ENCODE measurements at regions not wholly inside any gene's neighbourhood (a gene's known extent, or its start where the extent isn't known, plus 50 kb on each side); places are given as distances from the start of the nearest gene placed in this dataset.
"Not testable (repeated sequence)": the region's sequence is repeated elsewhere in the genome, so short reads cannot be mapped to it uniquely, and the experiment has no call there.

DNA sequence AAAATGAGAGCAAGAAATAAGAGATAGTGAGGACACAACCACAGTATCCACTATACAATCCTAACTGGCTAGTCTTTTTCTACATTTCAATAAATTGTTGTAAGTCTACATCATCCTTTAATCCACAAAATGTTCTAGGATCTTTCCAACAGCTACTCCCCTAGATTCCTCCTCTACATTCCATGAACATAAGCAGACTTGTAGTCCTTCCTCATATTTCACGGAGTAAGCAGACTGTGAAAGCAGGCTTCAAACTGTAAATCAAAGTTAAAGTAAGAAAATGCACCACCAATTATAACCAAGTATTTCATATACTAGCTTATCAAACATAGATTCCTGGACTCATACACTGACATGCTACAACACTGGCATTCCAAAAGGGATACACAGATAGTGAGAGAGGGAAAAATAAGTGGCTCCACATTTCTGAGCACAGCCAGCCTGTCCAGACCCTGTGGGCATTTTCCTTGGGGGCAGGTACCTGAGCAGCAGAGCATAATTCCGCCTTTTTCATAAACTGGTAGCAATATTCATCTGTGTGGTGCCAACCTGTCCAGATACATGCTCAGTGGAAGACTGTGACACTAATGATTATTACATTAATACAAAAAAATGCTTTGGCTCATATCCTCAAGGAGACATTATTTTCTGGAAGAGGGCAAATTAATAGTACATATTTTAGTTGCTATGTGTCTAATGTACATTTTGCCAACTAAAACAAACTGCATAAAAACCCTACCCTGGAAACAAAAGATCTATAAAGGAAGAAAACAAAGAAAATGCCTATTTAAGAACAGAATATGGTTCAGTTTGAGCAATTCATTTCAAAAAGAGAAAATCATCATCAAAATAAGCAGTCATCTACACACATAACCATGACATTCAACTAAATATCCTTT, 113.3 kb upstream of the FSCB start:
- DNase-seq = no peak

DNA sequence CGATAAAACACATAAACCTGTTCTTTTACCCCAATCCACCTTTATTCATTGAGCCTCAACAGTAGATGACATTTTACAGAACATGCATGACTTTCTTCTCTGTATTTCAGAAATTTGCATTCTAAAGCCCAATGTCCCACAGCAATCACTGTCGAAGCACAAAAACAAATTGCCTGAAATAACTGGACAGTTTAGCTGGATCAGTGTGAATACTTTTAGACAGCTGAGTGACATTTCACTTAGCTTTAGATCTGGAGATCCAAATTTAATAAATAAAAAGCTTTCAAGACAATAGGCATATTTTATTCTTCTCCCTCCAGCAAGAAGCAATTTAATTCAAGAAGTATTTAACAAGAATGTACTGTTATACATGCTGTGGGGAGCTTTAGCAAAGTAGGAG, 109.1 kb upstream of the FSCB start:
- no peak for DNase-seq

DNA sequence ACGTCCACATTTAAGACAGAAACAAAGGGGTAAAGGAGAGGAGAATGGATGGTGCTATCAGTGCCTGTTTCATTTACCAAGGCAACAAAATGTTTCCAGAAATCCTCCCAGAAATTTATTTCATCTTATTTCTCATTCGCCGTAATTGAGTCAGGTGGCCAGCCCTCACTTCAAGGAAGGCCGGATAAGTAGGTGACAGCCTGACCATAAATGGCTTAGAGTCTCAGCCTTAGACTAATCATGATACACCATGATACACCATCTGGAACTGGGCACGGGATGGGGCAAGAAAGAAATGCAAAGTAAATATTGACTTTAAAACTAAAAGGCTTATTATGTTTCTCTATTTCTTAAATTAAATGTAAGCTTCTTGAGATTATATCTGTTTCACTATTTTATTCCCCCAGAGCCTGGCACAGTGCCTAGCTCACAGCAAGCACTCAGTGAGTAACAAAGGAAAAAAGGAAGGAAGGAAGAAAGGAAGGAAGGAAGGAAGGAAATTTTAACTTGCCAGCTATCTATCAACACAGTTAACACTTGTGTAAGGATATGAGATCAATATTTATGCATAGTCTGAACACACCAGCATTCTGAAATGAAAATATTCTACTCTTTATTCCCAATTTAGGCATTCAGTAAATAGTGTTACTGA, 106.1 kb upstream of the FSCB start:
- DNase-seq = no peak

DNA sequence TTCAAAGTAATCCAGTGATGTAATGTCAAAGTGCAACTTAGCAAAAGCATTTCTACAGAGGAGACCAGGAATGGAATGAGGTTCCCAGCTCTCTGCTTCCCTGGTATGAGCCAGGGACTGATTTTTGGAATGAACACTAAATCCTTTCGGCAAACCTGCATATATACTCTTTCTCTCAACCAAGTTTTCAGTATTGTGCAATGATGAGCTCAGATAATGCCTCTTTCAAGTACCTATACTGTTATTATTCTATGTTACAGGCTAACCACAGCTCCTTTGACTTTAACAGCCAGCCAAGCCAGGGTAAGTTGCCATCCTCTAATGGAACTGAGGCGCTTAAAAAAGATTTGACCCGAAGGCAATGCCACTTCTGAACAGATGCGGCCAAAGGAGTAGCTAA, 104.9 kb upstream of the FSCB start:
- no peak for DNase-seq

DNA sequence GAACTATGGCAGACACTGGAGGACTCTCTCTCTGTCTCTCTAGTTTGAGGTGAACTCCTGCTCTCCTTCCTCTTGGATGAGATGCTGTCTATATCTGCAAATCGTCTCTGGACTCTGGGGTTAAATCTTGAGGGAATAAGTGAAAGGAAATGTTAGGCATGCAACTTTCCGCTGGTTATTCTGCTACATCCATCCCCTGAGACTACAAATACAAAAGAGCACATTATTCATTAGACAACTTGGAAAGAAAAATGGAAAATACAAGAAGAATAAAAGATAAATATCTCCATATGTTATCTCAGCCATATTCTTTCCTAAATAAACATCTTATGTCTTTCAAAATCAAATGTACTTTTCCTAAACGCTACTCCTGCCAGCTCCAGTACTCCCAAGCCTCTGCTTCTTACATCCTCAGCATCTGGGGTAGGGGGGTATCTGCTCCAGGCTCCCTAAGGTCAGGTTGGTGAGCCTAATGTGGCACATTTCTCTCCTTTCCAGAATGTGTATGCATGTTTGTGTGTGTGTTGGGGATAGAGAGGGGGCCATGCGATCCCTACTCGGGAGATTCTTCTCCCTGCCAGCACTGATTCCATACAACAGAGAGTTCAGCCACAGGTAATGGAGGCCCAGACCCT, 102.9 kb upstream of the FSCB start:
- DNase-seq = no peak

DNA sequence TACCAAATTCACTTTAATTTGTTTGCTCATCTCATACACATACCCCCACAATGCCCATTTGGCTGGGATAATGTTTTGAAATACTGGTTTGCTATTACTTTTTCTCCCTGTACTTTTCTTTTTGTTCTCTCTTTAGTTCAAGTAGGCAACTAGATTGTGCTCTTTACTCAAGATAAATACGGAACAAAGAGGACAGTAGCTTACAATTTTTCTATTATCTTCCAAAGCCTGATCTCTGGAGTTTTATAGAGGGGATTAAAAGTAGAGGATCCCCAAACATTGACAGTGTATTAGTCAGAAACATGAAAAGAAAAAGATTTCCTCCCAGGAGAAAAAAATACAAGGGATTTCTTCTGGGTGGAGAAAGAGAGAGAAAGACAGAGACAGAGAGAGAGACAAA, 102.1 kb upstream of the FSCB start:
- no peak for DNase-seq

DNA sequence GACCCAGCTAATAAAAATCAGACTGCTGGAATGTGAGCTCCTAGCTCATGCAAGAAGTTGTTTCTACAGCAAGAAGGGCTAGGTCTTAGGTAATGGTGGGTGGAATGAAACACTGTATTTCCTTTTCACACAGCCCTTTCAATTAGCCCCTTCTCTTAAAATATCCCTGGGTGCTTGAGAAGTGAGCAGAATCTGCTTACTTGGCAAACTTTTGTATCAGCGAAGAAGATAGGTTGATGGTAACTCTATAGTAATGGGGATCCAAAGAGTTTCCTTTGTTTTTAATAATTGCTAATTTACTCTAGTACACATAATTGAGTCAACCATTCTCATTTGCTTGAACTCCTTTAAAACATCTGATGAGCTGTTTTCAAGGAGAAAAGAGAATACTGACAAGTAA, 100.6 kb upstream of the FSCB start:
- DNase-seq = no peak

DNA sequence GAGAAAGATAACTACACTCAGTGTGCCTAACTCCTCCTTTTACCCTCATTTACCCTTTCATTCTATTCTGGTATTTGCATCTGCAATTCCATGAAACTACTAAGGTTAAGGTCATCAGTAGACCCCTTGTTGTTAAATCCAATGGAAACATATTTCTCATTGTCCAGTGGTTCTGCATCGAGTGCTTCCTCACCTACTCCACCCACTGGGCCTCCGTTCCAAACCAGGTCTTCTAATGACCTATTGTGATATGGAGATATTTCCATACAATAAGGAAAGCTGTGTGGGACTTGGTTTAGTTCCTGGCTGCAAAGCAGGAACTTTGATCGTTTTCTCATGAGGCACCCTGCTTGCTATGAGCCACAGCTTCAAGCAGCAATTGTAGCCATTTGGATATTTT, 99.5 kb upstream of the FSCB start:
- no peak for DNase-seq

DNA sequence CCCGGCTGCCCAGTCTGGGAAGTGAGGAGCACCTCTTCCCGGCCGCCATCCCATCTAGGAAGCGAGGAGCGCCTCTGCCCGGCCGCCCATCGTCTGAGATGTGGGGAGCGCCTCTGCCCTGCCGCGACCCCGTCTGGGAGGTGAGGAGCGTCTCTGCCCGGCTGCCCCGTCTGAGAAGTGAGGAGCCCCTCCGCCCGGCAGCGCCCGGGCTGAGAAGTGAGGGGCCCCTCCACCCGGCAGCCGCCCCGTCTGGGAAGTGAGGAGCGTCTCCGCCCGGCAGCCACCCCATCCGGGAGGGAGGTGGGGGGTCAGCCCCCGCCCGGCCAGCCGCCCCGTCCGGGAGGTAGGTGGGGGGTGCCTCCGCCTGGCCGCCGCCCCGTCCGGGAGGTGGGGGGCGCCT, 94.2 kb upstream of the FSCB start:
- DNase-seq = not testable (repeated sequence)

DNA sequence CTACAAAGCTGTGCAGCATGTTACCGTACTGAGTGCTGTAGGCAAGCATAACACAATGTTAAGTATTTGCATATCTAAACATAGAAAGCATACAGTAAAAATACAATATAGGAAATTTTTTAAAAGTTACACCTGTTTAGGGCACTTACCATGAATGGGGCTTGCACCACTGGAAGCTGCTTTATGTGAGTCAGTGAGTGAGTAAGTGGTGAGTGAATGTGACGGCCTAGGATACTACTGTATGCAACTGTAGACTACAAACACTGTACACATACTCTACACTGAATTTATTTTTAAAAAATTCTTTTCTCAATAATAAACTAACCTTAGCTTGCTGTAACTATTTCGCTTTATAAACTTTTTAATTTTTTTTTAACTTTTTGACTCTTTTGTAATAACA, 82.1 kb upstream of the FSCB start:
- no peak for DNase-seq

DNA sequence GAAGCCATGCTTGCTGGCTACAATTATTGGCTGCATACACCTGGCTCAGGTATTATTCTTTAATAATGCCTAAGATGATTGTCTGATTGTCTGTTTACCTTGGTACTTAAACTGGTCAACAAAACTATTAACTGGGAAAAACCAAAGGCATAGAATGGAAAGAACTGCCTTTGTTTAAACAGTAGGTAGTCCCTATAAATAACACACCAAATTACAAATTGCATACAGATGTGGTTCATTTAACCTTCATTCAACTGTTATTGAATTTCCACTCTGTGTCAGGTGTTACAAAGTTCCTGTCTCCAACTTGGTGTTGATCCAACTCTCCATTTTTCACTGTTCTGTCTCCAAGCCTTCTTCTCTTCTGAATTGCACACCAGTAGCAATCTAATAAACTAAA, 79.8 kb upstream of the FSCB start:
- no peak for DNase-seq

DNA sequence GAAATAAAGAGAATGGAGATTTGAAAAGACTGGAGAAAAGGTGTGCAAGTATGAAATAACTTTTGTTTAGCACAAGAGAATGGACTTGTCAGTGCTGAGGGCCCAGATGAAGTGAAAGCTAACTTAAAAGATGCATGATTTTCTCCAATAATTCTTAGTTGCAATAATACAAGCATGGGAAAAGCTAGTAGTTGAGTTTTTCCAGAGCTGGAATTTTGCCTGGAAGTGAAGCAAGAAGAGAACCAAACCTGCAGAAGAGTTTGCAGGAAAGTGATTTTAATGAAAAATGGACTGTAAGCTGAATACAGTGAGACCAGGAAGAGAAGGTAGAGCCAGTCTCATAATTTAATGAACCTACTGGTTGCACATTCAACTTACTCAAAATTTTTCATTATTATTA, 69.3 kb upstream of the FSCB start:
- no peak for DNase-seq

DNA sequence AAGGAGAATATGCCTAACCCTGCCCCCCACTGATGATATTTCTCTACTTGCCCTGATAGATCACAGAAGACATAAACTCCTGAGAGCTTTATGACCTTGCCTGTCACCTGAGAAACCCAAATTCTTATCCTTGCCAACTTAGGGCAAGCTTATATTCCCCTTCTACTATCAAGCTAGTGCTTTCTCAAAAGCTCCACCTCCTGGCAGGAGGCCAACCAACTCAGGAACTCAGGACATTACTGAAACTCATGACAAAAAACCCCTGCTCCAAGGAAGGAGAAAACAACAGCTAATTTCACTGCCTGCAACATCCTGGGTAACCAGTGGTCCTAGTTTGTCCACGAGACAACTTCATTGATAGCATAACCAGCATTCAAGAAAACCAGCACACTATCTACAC, 60.9 kb upstream of the FSCB start:
- DNase-seq = no peak

DNA sequence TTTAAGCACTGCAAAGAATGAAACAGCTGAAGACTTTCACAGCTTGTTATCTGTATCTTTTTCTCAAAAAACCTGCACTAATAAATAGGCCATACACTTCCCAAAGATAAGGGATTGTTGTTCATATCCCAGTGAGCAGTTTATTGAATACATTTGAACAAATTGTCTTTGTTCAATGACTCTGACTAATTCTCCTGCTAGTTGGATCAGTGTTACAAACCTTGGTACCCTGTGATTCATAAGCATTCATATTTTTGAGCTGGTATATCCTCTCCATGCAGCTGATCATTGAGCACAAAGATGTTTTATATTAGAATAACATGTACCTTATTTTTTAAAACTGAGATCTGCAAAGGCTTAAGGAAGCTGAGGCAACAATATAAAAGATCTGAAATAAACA, 58.9 kb upstream of the FSCB start:
- DNase-seq = no peak

DNA sequence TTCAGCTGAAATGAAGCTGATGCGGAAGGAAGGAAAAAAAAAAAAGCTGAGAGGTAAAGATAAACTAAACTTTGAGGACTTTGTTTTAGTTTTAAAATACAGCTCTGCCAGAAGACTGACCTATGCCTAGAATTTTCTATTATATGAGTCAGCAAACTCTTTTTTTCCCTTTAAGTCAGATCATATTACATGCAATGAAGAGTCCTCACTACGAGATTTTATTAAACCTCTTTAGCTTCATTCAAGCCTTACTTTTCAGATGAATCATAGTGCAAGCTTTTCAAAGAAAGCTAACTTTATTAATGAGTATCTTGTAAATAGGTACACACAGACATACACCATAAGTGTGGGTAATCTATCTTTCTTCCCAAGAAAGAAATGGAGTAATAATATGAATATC, 57.8 kb upstream of the FSCB start:
- no peak for DNase-seq
